Calu3 (cell line): ENCODE measurements at regions not wholly inside any gene's neighbourhood (a gene's known extent, or its start where the extent isn't known, plus 50 kb on each side); places are given as distances from the start of the nearest gene placed in this dataset.

Experiments used
- BruUV-seq: library from RNA; stranded (reverse); fragments of 400-500 nt; replicated peaks from 2 replicates; lab custom pipeline; 2021; lab: Mats Ljungman, UMichigan
- CTCF ChIA-PET: fragments of 300-600 bp; sonication (Branson Sonifier 250); formaldehyde crosslinking; loops from one replicate; lab custom pipeline; 2022; ENCODE audit warnings: antibody characterized with exemption; lab: Charles Lee
- DNase-seq: peaks from one replicate; pipeline ENCODE4 v3.0.0; 2022
- H3K27ac Mint-ChIP-seq: one replicate; pipeline ENCODE4 v1.8.0; 2022; ENCODE audit warnings: mixed read lengths; ENCODE audit not compliant: unreplicated experiment
- H3K27me3 Mint-ChIP-seq: one replicate; pipeline ENCODE4 v1.8.0; 2022; ENCODE audit warnings: mixed read lengths; ENCODE audit not compliant: unreplicated experiment
- H3K36me3 Mint-ChIP-seq: one replicate; pipeline ENCODE4 v1.8.0; 2022; ENCODE audit warnings: mild to moderate bottlenecking, moderate library complexity, mixed read lengths; ENCODE audit not compliant: insufficient read depth, unreplicated experiment
- H3K4me1 Mint-ChIP-seq: one replicate; pipeline ENCODE4 v1.8.0; 2022; ENCODE audit warnings: mild to moderate bottlenecking, low read depth, mixed read lengths; ENCODE audit not compliant: unreplicated experiment
- H3K4me3 Mint-ChIP-seq: one replicate; pipeline ENCODE4 v1.8.0; 2022; ENCODE audit warnings: mild to moderate bottlenecking, low read depth, moderate library complexity, mixed read lengths; ENCODE audit not compliant: unreplicated experiment
- H3K9me3 Mint-ChIP-seq: one replicate; pipeline ENCODE4 v1.8.0; 2022; ENCODE audit warnings: low read depth, mixed read lengths; ENCODE audit not compliant: unreplicated experiment
- intact Hi-C: fragments of 100-400 bp; cut with micrococcal nuclease; formaldehyde crosslinking; loops from one replicate; pipeline ENCODE4 v1.10.0; 2022; ENCODE audit not compliant: unreplicated experiment
- TF ChIP-seq, protein P1 (sequence below): fragments of 200-600 bp; IDR thresholded peaks from one replicate; pipeline ENCODE4 v1.8.0; 2022; ENCODE audit warnings: antibody characterized with exemption; ENCODE audit not compliant: unreplicated experiment

- Mint-ChIP-seq H3K27ac (no peak overlapping the region), H3K36me3 (no peaks in the 10 kb centered on the region), H3K27me3 (no peaks in the 10 kb centered on the region), H3K9me3 (no peaks in the 10 kb centered on the region), H3K4me1 (no peaks in the 10 kb centered on the region), H3K4me3 (no peak overlapping the region)
- TF ChIP-seq, protein P1, sequence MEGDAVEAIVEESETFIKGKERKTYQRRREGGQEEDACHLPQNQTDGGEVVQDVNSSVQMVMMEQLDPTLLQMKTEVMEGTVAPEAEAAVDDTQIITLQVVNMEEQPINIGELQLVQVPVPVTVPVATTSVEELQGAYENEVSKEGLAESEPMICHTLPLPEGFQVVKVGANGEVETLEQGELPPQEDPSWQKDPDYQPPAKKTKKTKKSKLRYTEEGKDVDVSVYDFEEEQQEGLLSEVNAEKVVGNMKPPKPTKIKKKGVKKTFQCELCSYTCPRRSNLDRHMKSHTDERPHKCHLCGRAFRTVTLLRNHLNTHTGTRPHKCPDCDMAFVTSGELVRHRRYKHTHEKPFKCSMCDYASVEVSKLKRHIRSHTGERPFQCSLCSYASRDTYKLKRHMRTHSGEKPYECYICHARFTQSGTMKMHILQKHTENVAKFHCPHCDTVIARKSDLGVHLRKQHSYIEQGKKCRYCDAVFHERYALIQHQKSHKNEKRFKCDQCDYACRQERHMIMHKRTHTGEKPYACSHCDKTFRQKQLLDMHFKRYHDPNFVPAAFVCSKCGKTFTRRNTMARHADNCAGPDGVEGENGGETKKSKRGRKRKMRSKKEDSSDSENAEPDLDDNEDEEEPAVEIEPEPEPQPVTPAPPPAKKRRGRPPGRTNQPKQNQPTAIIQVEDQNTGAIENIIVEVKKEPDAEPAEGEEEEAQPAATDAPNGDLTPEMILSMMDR = no peak
- no peak for DNase-seq
- intact Hi-C loops = no loop called here
- BruUV-seq = no TSS peak
- CTCF ChIA-PET = interaction anchor here (0.6 kb wide), 1 partner anchor 154 kb away, joined by 4 read pairs; no protein-coding TSS in a partner anchor
Measured at GRCh38 chr2:12289120-12289802, 427.5 kb upstream of the TRIB2 start.

DNA sequence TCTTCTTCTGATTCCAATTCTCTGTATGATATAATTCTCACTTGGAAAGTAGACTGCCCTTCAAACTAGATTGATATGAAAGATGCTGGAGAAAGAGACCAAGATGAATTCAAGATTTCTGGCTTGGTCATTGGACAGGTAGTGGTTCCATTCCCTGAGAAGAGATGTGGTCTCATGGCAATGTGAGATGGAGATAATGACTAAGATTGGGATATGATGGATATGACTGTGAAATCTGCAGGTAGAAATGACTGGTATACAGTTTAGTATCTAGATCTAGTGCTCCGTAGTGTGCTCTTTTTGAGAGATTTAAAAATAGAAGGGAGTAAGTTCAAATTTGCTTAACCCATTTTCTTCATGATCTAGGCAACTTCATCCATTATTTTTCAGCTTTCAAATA lies 425.4 kb upstream of the TRIB2 start:
- intact Hi-C loops = no loop called here
- Mint-ChIP-seq H3K9me3 (no peaks in the 10 kb centered on the region), H3K27me3 (peaks cover 9% of the 10 kb centered on the region), H3K4me3 (no peak overlapping the region), H3K4me1 (no peaks in the 10 kb centered on the region), H3K27ac (no peak overlapping the region), H3K36me3 (no peaks in the 10 kb centered on the region)
- TF ChIP-seq, protein P1 = no peak
- no TSS peak for BruUV-seq
- no peak for DNase-seq
- CTCF ChIA-PET = no interaction called here

DNA sequence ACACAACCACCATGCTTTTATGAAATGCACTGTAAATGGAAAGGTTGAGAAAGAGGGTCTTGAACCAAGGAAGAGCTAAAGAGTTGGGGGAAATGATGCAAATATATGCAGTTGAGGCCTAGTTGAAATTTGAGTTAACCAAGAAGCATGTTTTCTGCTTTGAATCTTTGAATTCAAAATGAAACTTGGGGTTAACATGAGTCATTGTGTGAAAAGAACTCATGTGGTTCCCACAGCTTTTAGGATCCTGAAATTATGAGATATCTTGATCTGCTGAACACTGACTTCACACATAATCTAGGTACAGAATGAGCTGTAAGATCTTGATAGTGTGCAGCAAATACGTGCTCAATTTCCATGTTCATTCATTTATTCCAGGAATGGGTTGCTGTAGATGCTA lies 422.9 kb upstream of the TRIB2 start:
- Mint-ChIP-seq H3K4me3 (no peak overlapping the region), H3K9me3 (peaks cover 4% of the 10 kb centered on the region), H3K27me3 (peaks cover 23% of the 10 kb centered on the region), H3K36me3 (no peaks in the 10 kb centered on the region), H3K27ac (no peak overlapping the region), H3K4me1 (no peaks in the 10 kb centered on the region)
- TF ChIP-seq, protein P1 = no peak
- CTCF ChIA-PET = no interaction called here
- intact Hi-C loops = no loop called here
- no TSS peak for BruUV-seq
- no peak for DNase-seq

- CTCF ChIA-PET = no interaction called here
- H3K36me3 Mint-ChIP-seq = no peaks in the 10 kb centered on the region
- no TSS peak for BruUV-seq
Measured at GRCh38 chr2:12295856-12296519, 420.7 kb upstream of the TRIB2 start.

More at GRCh38 chr2:12295856-12296519, 420.7 kb upstream of the TRIB2 start:
- Mint-ChIP-seq H3K27me3 (peaks cover 23% of the 10 kb centered on the region), H3K9me3 (peaks cover 4% of the 10 kb centered on the region), H3K27ac (no peak overlapping the region), H3K4me1 (no peaks in the 10 kb centered on the region), H3K4me3 (no peak overlapping the region)
- intact Hi-C loops = no loop called here
- DNase-seq = no peak
- TF ChIP-seq, protein P1 = no peak
